NCI-H2196 (cell line): ENCODE measurements at regions not wholly inside any gene's neighbourhood (a gene's known extent, or its start where the extent isn't known, plus 50 kb on each side); places are given as distances from the start of the nearest gene placed in this dataset.

Source experiments
- DNase-seq: peaks from one replicate; lab custom pipeline; 2025; ENCODE audit not compliant: unreplicated experiment; lab: John Stamatoyannopoulos, UW

- DNase-seq: no peak
Measured at GRCh38 chr10:130230036-130230435, 93.8 kb downstream of the GLRX3 start.

- DNase-seq: no peak
Measured at GRCh38 chr10:130230611-130231010, 94.4 kb downstream of the GLRX3 start.

GRCh38 chr10:130231251-130231741, 95.1 kb downstream of the GLRX3 start:
- DNase-seq: no peak

GRCh38 chr10:130232166-130233034, 96.2 kb downstream of the GLRX3 start:
- DNase-seq: no peak

GRCh38 chr10:130233035-130233360, 96.8 kb downstream of the GLRX3 start:
- no peak for DNase-seq

GRCh38 chr10:130233426-130233825, 97.2 kb downstream of the GLRX3 start:
- DNase-seq: no peak

GRCh38 chr10:130234171-130234965, 98.2 kb downstream of the GLRX3 start:
- no peak for DNase-seq

GRCh38 chr10:130236711-130237110, 100.5 kb downstream of the GLRX3 start:
- DNase-seq: no peak

GRCh38 chr10:130240409-130240808, 104.2 kb downstream of the GLRX3 start:
- DNase-seq: no peak

- DNase-seq: no peak
Measured at GRCh38 chr10:130242513-130242912, 106.3 kb downstream of the GLRX3 start.

- DNase-seq: no peak
Measured at GRCh38 chr10:130243015-130243414, 106.8 kb downstream of the GLRX3 start.

- DNase-seq: no peak
Measured at GRCh38 chr10:130244031-130244927, 108.1 kb downstream of the GLRX3 start.

GRCh38 chr10:130244928-130245495, 108.8 kb downstream of the GLRX3 start:
- DNase-seq: no peak

- DNase-seq: no peak
Measured at GRCh38 chr10:130246113-130246512, 109.9 kb downstream of the GLRX3 start.

GRCh38 chr10:130250127-130250526, 113.9 kb downstream of the GLRX3 start:
- no peak for DNase-seq

- no peak for DNase-seq
Measured at GRCh38 chr10:130251766-130252165, 115.6 kb downstream of the GLRX3 start.

- DNase-seq: no peak
Measured at GRCh38 chr10:130254243-130254642, 118.1 kb downstream of the GLRX3 start.

GRCh38 chr10:130254662-130255061, 118.5 kb downstream of the GLRX3 start:
- no peak for DNase-seq

GRCh38 chr10:130255777-130256176, 119.6 kb downstream of the GLRX3 start:
- DNase-seq: no peak

GRCh38 chr10:130257897-130258296, 121.7 kb downstream of the GLRX3 start:
- no peak for DNase-seq

GRCh38 chr10:130259380-130259779, 123.2 kb downstream of the GLRX3 start:
- DNase-seq: no peak
